H1 (cell line): ENCODE measurements at regions not wholly inside any gene's neighbourhood (a gene's known extent, or its start where the extent isn't known, plus 50 kb on each side); places are given as distances from the start of the nearest gene placed in this dataset.

ENCODE experiments used
- CTBP2 ChIP-seq: IDR thresholded peaks from 2 replicates; pipeline ENCODE4 v1.7.0; 2011; ENCODE audit warnings: borderline replicate concordance, mild to moderate bottlenecking, moderate library complexity, mixed read lengths, low read length; ENCODE audit not compliant: insufficient read depth, insufficient read length
- EP300 ChIP-seq, 2 experiments: IDR thresholded peaks; 1 replicate in 1 of 2; 2 replicates in 1 of 2; pipeline ENCODE4 v1.6.1; 2011 to 2012; ENCODE audit warnings: low read depth in 2 of 2, low read length in 2 of 2, mild to moderate bottlenecking in 2 of 2, borderline replicate concordance in 1 of 2, inconsistent platforms in 1 of 2, moderate library complexity in 1 of 2
- GABPA ChIP-seq: IDR thresholded peaks from 2 replicates; pipeline ENCODE4 v1.6.1; 2011; ENCODE audit warnings: mild to moderate bottlenecking, low read length, moderate library complexity, borderline replicate concordance; ENCODE audit not compliant: insufficient read depth
- JUND ChIP-seq: IDR thresholded peaks from 2 replicates; pipeline ENCODE4 v1.6.1; 2011; ENCODE audit warnings: mild to moderate bottlenecking, improper control_type of control experiment, low read length
- MAX ChIP-seq: IDR thresholded peaks from 2 replicates; pipeline ENCODE4 v1.6.1; 2012; ENCODE audit warnings: inconsistent platforms
- NRF1 ChIP-seq: IDR thresholded peaks from 2 replicates; pipeline ENCODE4 v1.6.1; 2011; ENCODE audit warnings: mild to moderate bottlenecking, low read depth, low read length, improper control_type of control experiment
- POLR2A ChIP-seq, 2 experiments: IDR thresholded peaks; 1 replicate in 1 of 2; 2 replicates in 1 of 2; pipeline ENCODE4 v1.6.1; 2011; ENCODE audit warnings: low read depth in 2 of 2, low read length in 2 of 2, mild to moderate bottlenecking in 2 of 2; ENCODE audit errors: control extremely low read depth in 1 of 2
- RFX5 ChIP-seq: IDR thresholded peaks from 2 replicates; pipeline ENCODE4 v1.6.1; 2011; ENCODE audit warnings: low read depth, low read length, improper control_type of control experiment, borderline replicate concordance
- SIN3A ChIP-seq, 2 experiments: IDR thresholded peaks in 1 of 2; conservative IDR thresholded peaks in 1 of 2; 2 replicates each; pipeline ENCODE4 v1.6.1; 2011 to 2012; ENCODE audit warnings: low read length in 2 of 2, improper control_type of control experiment in 1 of 2, low read depth in 1 of 2, mild to moderate bottlenecking in 1 of 2
- SIX5 ChIP-seq: IDR thresholded peaks from 2 replicates; pipeline ENCODE4 v1.6.1; 2011; ENCODE audit warnings: mild to moderate bottlenecking, low read depth, low read length
- TAF7 ChIP-seq: optimal IDR thresholded peaks from 2 replicates; pipeline ENCODE3; 2011; ENCODE audit warnings: low read depth, mild to moderate bottlenecking, inconsistent platforms, low read length, moderate library complexity, borderline replicate concordance
- YY1 ChIP-seq: IDR thresholded peaks from 2 replicates; pipeline ENCODE4 v1.6.1; 2011; ENCODE audit warnings: low read depth, mild to moderate bottlenecking, low read length
- ZNF274 ChIP-seq: IDR thresholded peaks from 2 replicates; pipeline ENCODE4 v1.7.0; 2012; ENCODE audit warnings: low read length, borderline replicate concordance; ENCODE audit errors: extremely low read depth
- TF ChIP-seq, protein P1 (sequence below), 3 experiments: IDR thresholded peaks; 1 replicate in 2 of 3; 2 replicates in 1 of 3; pipeline versions ENCODE4 v1.5.1 to v1.6.1; 2011; ENCODE audit warnings: low read length in 3 of 3, mild to moderate bottlenecking in 3 of 3, inconsistent platforms in 2 of 3, low read depth in 1 of 3, moderate library complexity in 1 of 3; ENCODE audit not compliant: insufficient read depth in 1 of 3; ENCODE audit errors: control extremely low read depth in 1 of 3

- TF ChIP-seq RFX5 (no peak), GABPA (no peak), SIX5 (no peak), TAF7 (no peak), NRF1 (no peak), SIN3A (conservative IDR thresholded peaks at IDR 0.05 in 1 of 2, IDR thresholded peaks at IDR 0.05 in 1 of 2; ENCODE audit: low read depth in 1 of 2, low read length in 2 of 2) (no peak), CTBP2 (no peak), JUND (no peak), POLR2A (IDR thresholded peaks at IDR 0.05; ENCODE audit: control extremely low read depth in 1 of 2, low read depth in 2 of 2, low read length in 2 of 2) (no peak), ZNF274 (no peak), MAX (no peak), YY1 (no peak), EP300 (IDR thresholded peaks at IDR 0.05; ENCODE audit: borderline replicate concordance in 1 of 2, low read depth in 2 of 2, low read length in 2 of 2) (no peak)
- TF ChIP-seq, protein P1, sequence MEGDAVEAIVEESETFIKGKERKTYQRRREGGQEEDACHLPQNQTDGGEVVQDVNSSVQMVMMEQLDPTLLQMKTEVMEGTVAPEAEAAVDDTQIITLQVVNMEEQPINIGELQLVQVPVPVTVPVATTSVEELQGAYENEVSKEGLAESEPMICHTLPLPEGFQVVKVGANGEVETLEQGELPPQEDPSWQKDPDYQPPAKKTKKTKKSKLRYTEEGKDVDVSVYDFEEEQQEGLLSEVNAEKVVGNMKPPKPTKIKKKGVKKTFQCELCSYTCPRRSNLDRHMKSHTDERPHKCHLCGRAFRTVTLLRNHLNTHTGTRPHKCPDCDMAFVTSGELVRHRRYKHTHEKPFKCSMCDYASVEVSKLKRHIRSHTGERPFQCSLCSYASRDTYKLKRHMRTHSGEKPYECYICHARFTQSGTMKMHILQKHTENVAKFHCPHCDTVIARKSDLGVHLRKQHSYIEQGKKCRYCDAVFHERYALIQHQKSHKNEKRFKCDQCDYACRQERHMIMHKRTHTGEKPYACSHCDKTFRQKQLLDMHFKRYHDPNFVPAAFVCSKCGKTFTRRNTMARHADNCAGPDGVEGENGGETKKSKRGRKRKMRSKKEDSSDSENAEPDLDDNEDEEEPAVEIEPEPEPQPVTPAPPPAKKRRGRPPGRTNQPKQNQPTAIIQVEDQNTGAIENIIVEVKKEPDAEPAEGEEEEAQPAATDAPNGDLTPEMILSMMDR (IDR thresholded peaks at IDR 0.05; ENCODE audit: control extremely low read depth in 1 of 3, insufficient read depth in 1 of 3, low read depth in 1 of 3, low read length in 3 of 3): no peak
These were observed 116.1 kb upstream of the TACR1 start for GRCh38 chr2:75315436-75315835.
